ENCODE measurements at regions not wholly inside any gene's neighbourhood (a gene's known extent, or its start where the extent isn't known, plus 50 kb on each side); places are given as distances from the start of the nearest gene placed in this dataset.

DNA sequence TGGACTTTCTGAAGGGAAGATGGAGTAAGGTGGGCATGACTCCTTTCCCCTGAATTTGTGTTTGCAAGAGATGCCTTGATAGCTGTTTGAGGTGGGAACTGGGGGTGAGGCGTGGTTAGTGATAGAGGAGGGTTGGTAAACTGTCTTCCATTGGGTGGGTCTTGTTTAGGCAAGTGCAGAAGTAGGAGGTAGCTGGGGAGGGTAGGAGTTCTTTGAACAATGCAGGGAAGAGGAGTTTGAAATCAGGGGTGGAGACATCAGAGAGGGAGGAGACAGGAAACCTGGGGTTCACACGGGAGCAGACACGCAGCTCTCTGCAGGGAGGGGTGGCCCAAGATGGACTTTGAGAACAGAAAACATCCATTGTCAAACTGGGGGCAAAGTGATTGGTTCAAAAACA lies 267.1 kb downstream of the TSN start:
- ChIA-PET POLR2A (no interaction called here), CTCF (no interaction called here)
- TF ChIP-seq BHLHE40 (IDR thresholded peaks at IDR 0.05; ENCODE audit: borderline replicate concordance) (no peak), NFRKB (IDR thresholded peaks at IDR 0.05) (no peak), HDGF (IDR thresholded peaks at IDR 0.05; ENCODE audit: borderline replicate concordance) (no peak), CTBP1 (IDR thresholded peaks at IDR 0.05; ENCODE audit: borderline replicate concordance) (no peak), SP1 (IDR thresholded peaks at IDR 0.05) (no peak), ELF4 (IDR thresholded peaks at IDR 0.05) (no peak), SUZ12 (IDR thresholded peaks at IDR 0.05) (no peak), TARDBP (IDR thresholded peaks at IDR 0.05) (no peak), ZNF384 (IDR thresholded peaks at IDR 0.05) (no peak), ARNT (IDR thresholded peaks at IDR 0.05) (no peak)
- DNase-seq (ENCODE audit: extremely low spot score) = no peak

DNA sequence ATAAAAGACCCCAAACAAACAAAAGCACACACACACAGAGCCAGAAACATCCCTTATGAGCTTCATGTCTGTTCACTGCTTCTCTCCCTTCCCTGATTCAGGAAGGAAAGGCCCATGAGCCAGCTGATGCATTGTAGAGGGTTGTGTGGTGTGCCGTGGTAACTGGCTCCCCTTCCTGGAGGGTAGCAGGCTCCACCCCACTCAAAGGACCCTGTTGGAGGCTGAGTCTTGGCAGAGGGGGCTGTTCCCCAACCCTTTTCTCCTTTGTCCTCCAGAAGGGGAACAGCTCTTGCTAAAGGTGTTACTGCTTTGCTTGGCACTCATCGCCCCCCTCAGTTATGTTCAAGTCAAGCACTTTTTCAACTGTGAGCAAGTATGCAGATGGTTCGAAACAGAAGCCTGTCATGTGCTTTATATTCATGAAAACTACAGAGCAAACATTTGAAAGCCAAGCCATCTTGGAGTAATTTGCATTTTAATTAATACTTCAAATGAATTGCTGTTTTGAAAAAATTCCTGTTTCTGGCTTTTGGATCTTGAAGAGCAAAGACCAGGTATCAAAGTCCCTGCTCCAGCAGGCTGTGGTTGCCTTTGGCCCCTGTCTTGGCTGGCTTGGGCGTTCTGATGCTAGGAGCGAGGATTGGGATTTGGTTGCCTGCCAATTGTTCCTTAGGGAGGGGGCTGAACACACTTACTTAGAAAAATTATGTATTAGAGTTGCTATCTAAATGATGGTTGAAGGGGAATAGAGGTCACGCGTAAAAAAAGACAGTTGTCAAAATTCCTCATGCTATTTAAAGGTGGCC lies 267.8 kb downstream of the TSN start:
- TF ChIP-seq SUZ12 (IDR thresholded peaks at IDR 0.05) = no peak
- no peak for TF ChIP-seq FOXA1 (IDR thresholded peaks at IDR 0.05)
- TF ChIP-seq, protein P1, sequence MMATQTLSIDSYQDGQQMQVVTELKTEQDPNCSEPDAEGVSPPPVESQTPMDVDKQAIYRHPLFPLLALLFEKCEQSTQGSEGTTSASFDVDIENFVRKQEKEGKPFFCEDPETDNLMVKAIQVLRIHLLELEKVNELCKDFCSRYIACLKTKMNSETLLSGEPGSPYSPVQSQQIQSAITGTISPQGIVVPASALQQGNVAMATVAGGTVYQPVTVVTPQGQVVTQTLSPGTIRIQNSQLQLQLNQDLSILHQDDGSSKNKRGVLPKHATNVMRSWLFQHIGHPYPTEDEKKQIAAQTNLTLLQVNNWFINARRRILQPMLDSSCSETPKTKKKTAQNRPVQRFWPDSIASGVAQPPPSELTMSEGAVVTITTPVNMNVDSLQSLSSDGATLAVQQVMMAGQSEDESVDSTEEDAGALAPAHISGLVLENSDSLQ (IDR thresholded peaks at IDR 0.05) = no peak
- no peak for TF ChIP-seq ARNT (IDR thresholded peaks at IDR 0.05)
- TF ChIP-seq BHLHE40 (IDR thresholded peaks at IDR 0.05; ENCODE audit: borderline replicate concordance) = no peak
- no peak for TF ChIP-seq ZNF384 (IDR thresholded peaks at IDR 0.05)
- no peak for TF ChIP-seq ELF4 (IDR thresholded peaks at IDR 0.05)
- TF ChIP-seq LEF1 (IDR thresholded peaks at IDR 0.05; ENCODE audit: borderline replicate concordance) = no peak
- TF ChIP-seq SP1 (IDR thresholded peaks at IDR 0.05) = no peak
- TF ChIP-seq FOXM1 (IDR thresholded peaks at IDR 0.05; ENCODE audit: borderline replicate concordance) = no peak
- TF ChIP-seq HDGF (IDR thresholded peaks at IDR 0.05; ENCODE audit: borderline replicate concordance) = no peak
- ChIA-PET CTCF (no interaction called here), POLR2A (no interaction called here)
- no peak for DNase-seq (ENCODE audit: extremely low spot score)

DNA sequence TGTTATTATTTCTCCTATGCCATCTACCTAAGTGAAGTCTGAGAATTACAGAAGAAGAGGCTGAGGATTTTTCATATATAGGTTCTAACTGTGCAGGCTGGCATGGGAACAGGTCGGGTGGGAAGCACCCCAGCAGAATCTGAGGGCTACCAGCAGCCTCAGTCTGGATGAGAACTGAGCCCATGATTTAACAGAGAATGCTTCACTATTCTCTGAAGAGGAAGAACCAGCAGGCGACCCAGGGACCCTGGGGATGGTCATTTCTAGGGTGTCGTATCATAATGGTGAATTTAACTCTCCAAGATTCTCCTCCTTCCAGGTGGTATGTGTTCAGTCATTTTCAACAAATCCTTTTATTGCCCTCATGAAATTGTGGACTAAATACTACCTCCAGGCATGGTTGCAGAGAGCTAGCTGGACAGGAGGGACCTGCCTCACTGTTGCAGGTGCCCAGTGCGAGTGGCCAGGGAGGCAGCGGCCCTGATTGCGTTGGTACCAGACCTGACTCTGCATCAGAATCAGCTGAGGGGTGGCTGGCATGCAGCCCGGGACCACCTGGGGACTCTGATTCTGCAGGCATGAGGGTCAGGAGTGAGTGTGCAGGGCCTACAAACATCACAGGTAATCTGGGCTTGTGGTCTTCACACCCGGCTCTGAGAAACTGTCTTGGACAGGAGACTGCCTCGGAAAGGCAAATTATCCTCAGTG lies 272.2 kb downstream of the TSN start:
- ChIA-PET POLR2A (no interaction called here), CTCF (no interaction called here)
- DNase-seq (ENCODE audit: extremely low spot score) = no peak
- no peak for TF ChIP-seq NFRKB (IDR thresholded peaks at IDR 0.05)

DNA sequence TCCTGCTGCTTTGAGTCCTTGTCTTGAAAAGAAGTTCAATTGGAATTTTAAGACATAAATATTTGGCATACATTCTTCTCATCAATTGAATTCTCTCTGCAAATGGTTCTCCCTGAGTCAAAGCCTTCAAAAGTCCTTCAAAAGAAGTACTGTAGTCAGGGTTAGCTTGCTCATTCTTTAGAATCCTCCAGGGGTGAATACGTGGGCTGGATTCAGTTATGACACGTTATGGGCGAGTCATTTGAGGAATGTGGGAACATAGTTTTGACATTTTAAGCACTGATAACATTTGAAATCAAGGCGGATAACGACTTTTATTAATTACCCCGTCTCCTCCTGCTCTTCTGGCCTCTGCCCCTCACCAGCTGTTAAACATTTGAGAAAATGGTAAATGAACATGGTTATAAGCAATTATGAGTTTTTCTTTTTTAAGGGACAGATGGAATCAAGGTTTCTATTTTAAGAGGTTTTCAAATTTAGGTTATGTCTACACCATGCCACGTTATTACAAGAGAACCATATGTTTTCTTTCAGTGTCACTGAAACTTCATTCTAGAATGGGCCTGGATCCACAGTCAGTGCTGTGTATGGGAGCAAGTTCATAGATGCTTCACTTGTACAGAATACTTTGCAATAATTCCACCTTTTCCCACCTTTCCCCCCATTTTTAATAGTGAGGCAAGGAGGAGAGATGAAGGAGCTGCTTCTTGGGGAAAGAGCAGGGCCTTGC lies 273.1 kb downstream of the TSN start:
- CTCF ChIA-PET = no interaction called here
- POLR2A ChIA-PET = no interaction called here
- no peak for TF ChIP-seq BHLHE40 (IDR thresholded peaks at IDR 0.05; ENCODE audit: borderline replicate concordance)
- TF ChIP-seq ZNF384 (IDR thresholded peaks at IDR 0.05) = no peak
- no peak for TF ChIP-seq LEF1 (IDR thresholded peaks at IDR 0.05; ENCODE audit: borderline replicate concordance)
- TF ChIP-seq CTBP1 (IDR thresholded peaks at IDR 0.05; ENCODE audit: borderline replicate concordance) = no peak
- no peak for TF ChIP-seq ARNT (IDR thresholded peaks at IDR 0.05)
- no peak for TF ChIP-seq ELF4 (IDR thresholded peaks at IDR 0.05)
- no peak for TF ChIP-seq FOXK2 (IDR thresholded peaks at IDR 0.05)
- TF ChIP-seq L3MBTL2 (conservative IDR thresholded peaks at IDR 0.05) = no peak
- TF ChIP-seq SP1 (IDR thresholded peaks at IDR 0.05) = no peak
- DNase-seq (ENCODE audit: extremely low spot score) = no peak

GRCh38 chr2:122029456-122029855 lies 274.0 kb downstream of the TSN start:
- ChIA-PET CTCF (no interaction called here), POLR2A (no interaction called here)
- no peak for TF ChIP-seq LEF1 (IDR thresholded peaks at IDR 0.05; ENCODE audit: borderline replicate concordance)
- TF ChIP-seq ZNF384 (IDR thresholded peaks at IDR 0.05) = no peak
- TF ChIP-seq SP1 (IDR thresholded peaks at IDR 0.05) = no peak
- no peak for TF ChIP-seq SUZ12 (IDR thresholded peaks at IDR 0.05)
- TF ChIP-seq HDGF (IDR thresholded peaks at IDR 0.05; ENCODE audit: borderline replicate concordance) = no peak
- no peak for DNase-seq (ENCODE audit: extremely low spot score)

DNA sequence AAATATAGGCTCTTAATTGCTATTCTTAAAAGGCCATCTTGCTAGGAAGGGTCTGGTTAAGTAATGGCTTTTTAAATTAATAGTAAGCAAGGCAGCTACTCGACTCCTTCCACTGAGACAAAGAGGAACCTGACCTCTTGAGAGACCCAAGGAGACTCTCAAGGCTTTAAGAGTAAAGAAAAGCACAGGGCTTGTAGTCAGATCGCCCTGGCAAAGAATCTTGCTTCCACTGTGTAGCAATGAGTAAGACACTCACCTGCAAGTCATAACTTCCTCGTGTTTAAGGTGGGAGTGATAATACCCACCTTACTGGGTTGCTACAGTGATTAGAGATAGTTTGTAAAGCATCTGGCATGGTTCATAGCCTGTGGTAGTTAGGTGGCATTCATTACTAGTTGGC lies 274.5 kb downstream of the TSN start:
- TF ChIP-seq, protein P1 (IDR thresholded peaks at IDR 0.05) = no peak
- TF ChIP-seq BHLHE40 (IDR thresholded peaks at IDR 0.05; ENCODE audit: borderline replicate concordance) (no peak), NFRKB (IDR thresholded peaks at IDR 0.05) (no peak), FOXK2 (IDR thresholded peaks at IDR 0.05) (no peak), TARDBP (IDR thresholded peaks at IDR 0.05) (no peak), FOXM1 (IDR thresholded peaks at IDR 0.05; ENCODE audit: borderline replicate concordance) (no peak), FOXA1 (IDR thresholded peaks at IDR 0.05) (no peak), SUZ12 (IDR thresholded peaks at IDR 0.05) (no peak), CTBP1 (IDR thresholded peaks at IDR 0.05; ENCODE audit: borderline replicate concordance) (no peak)
- ChIA-PET POLR2A (no interaction called here), CTCF (no interaction called here)
- no peak for DNase-seq (ENCODE audit: extremely low spot score)

Data from HEK293T (cell line).